H9 (cell line): ENCODE measurements at regions not wholly inside any gene's neighbourhood (a gene's known extent, or its start where the extent isn't known, plus 50 kb on each side); places are given as distances from the start of the nearest gene placed in this dataset.

Experiments used
- DNase-seq: peaks from one replicate; pipeline ENCODE4 v3.0.0-alpha.2; 2017
- H2AFZ ChIP-seq: one replicate; pipeline ENCODE4 v1.6.1; 2013; ENCODE audit warnings: mild to moderate bottlenecking, low read length, control low read depth, moderate library complexity
- H2AK5ac ChIP-seq: 2 replicates; pipeline ENCODE4 v1.6.1; 2013; ENCODE audit warnings: low read length, control low read depth, mixed read lengths; ENCODE audit not compliant: insufficient read length
- H2BK120ac ChIP-seq: one replicate; pipeline ENCODE4 v1.6.1; 2013; ENCODE audit warnings: low read depth, mild to moderate bottlenecking, low read length, control low read depth, inconsistent platforms; ENCODE audit not compliant: poor library complexity, severe bottlenecking
- H2BK12ac ChIP-seq: 2 replicates; pipeline ENCODE4 v1.6.1; 2013; ENCODE audit warnings: low read length, control low read depth, mixed read lengths, low read depth; ENCODE audit not compliant: insufficient read length
- H2BK15ac ChIP-seq: 2 replicates; pipeline ENCODE4 v1.6.1; 2013; ENCODE audit warnings: low read depth, low read length, control low read depth
- H2BK20ac ChIP-seq: one replicate; pipeline ENCODE4 v1.6.1; 2013; ENCODE audit warnings: low read depth, mild to moderate bottlenecking, low read length, control low read depth, inconsistent platforms; ENCODE audit not compliant: poor library complexity, severe bottlenecking
- H2BK5ac ChIP-seq: 2 replicates; pipeline ENCODE4 v1.6.1; 2013; ENCODE audit warnings: low read length, control low read depth, mixed read lengths; ENCODE audit not compliant: insufficient read length
- H3K14ac ChIP-seq: 2 replicates; pipeline ENCODE4 v1.6.1; 2013; ENCODE audit warnings: low read length, control low read depth; ENCODE audit not compliant: insufficient read depth
- H3K18ac ChIP-seq: 2 replicates; pipeline ENCODE4 v1.6.1; 2013; ENCODE audit warnings: low read depth, mild to moderate bottlenecking, mixed read lengths, low read length, control low read depth; ENCODE audit not compliant: insufficient read length
- H3K23ac ChIP-seq: 2 replicates; pipeline ENCODE4 v1.6.1; 2013; ENCODE audit warnings: low read length, control low read depth, mixed read lengths, low read depth; ENCODE audit not compliant: insufficient read length
- H3K23me2 ChIP-seq: 2 replicates; pipeline ENCODE4 v1.6.1; 2013; ENCODE audit warnings: low read depth, mild to moderate bottlenecking, mixed read lengths, low read length, control low read depth; ENCODE audit not compliant: insufficient read length, poor library complexity, severe bottlenecking
- H3K27ac ChIP-seq: 2 replicates; pipeline ENCODE4 v1.5.1; 2013; ENCODE audit warnings: low read length, control low read depth, mixed read lengths, low read depth; ENCODE audit not compliant: insufficient read length
- H3K27me3 ChIP-seq: 2 replicates; pipeline ENCODE4 v1.6.1; 2013; ENCODE audit warnings: low read length, control low read depth, inconsistent platforms; ENCODE audit not compliant: insufficient read depth
- H3K4ac ChIP-seq: 2 replicates; pipeline ENCODE4 v1.6.1; 2013; ENCODE audit warnings: low read depth, mild to moderate bottlenecking, control low read depth, inconsistent platforms, low read length, moderate library complexity
- H3K4me1 ChIP-seq: 2 replicates; pipeline ENCODE4 v1.6.1; 2013; ENCODE audit warnings: low read length, control low read depth, inconsistent platforms; ENCODE audit not compliant: insufficient read depth
- H3K4me2 ChIP-seq: 2 replicates; pipeline ENCODE4 v1.6.1; 2013; ENCODE audit warnings: low read length, control low read depth, mixed read lengths; ENCODE audit not compliant: insufficient read length, insufficient read depth
- H3K56ac ChIP-seq: 2 replicates; pipeline ENCODE4 v1.6.1; 2013; ENCODE audit warnings: low read depth, mild to moderate bottlenecking, mixed read lengths, low read length, control low read depth; ENCODE audit not compliant: insufficient read length
- H3K79me1 ChIP-seq: 2 replicates; pipeline ENCODE4 v1.6.1; 2013; ENCODE audit warnings: low read depth, mild to moderate bottlenecking, moderate library complexity, low read length, control low read depth, inconsistent platforms; ENCODE audit not compliant: insufficient read depth, poor library complexity, severe bottlenecking
- H3K79me2 ChIP-seq: 2 replicates; pipeline ENCODE4 v1.6.1; 2013; ENCODE audit warnings: low read length, control low read depth, inconsistent platforms; ENCODE audit not compliant: insufficient read depth
- H3K9ac ChIP-seq: 2 replicates; pipeline ENCODE4 v1.6.1; 2013; ENCODE audit warnings: low read length, control low read depth, mixed read lengths; ENCODE audit not compliant: insufficient read length; ENCODE audit errors: extremely low read depth
- H3K9me3 ChIP-seq: one replicate; pipeline ENCODE4 v1.6.1; 2013; ENCODE audit warnings: low read depth, low read length, inconsistent platforms; ENCODE audit not compliant: control insufficient read depth
- H3T11ph ChIP-seq: one replicate; pipeline ENCODE4 v1.6.1; 2013; ENCODE audit warnings: mild to moderate bottlenecking, low read length, control low read depth, inconsistent platforms
- H4K20me1 ChIP-seq: one replicate; pipeline ENCODE4 v1.6.1; 2013; ENCODE audit not compliant: control insufficient read depth, insufficient read length, insufficient read depth
- H4K5ac ChIP-seq: 2 replicates; pipeline ENCODE4 v1.6.1; 2013; ENCODE audit warnings: low read depth, mild to moderate bottlenecking, mixed read lengths, low read length, control low read depth; ENCODE audit not compliant: insufficient read length
- H4K8ac ChIP-seq: replicated peaks from 2 replicates; pipeline ENCODE4 v1.6.1; 2013; ENCODE audit warnings: low read length, control low read depth, mixed read lengths, low read depth; ENCODE audit not compliant: insufficient read length
- H4K91ac ChIP-seq: 2 replicates; pipeline ENCODE4 v1.6.1; 2013; ENCODE audit warnings: low read depth, mild to moderate bottlenecking, moderate library complexity, mixed read lengths, low read length, control low read depth; ENCODE audit not compliant: insufficient read length
- H3K27ac Mint-ChIP-seq, 3 experiments: 2 replicates in 2 of 3; 3 replicates in 1 of 3; pipeline ENCODE4 v1.8.0; 2020 to 2021; ENCODE audit warnings: mixed read lengths in 3 of 3, mild to moderate bottlenecking in 1 of 3, moderate library complexity in 1 of 3
- H3K27me3 Mint-ChIP-seq: 2 replicates; pipeline ENCODE4 v1.8.0; 2021; ENCODE audit warnings: low read depth, mild to moderate bottlenecking, moderate library complexity, mixed read lengths
- H3K36me3 Mint-ChIP-seq, 3 experiments: 2 replicates in 2 of 3; 3 replicates in 1 of 3; pipeline ENCODE4 v1.8.0; 2020 to 2021; ENCODE audit warnings: low read depth in 3 of 3, mixed read lengths in 3 of 3; ENCODE audit not compliant: insufficient read depth in 1 of 3
- H3K4me1 Mint-ChIP-seq, 2 experiments: 2 replicates each; pipeline ENCODE4 v1.8.0; 2020; ENCODE audit warnings: mixed read lengths in 2 of 2
- H3K4me3 Mint-ChIP-seq, 2 experiments: 2 replicates in 1 of 2; 3 replicates in 1 of 2; pipeline ENCODE4 v1.8.0; 2020 to 2021; ENCODE audit warnings: mild to moderate bottlenecking in 2 of 2, mixed read lengths in 2 of 2, moderate library complexity in 1 of 2
- H3K9me3 Mint-ChIP-seq, 2 experiments: 2 replicates in 1 of 2; 3 replicates in 1 of 2; pipeline ENCODE4 v1.8.0; 2020; ENCODE audit warnings: mild to moderate bottlenecking in 2 of 2, mixed read lengths in 2 of 2, moderate library complexity in 1 of 2
- CTCF ChIP-seq: fragments of 200-600 bp; sonication (generic); conservative IDR thresholded peaks from 3 replicates; pipeline ENCODE4 v1.8.0; 2021; ENCODE audit warnings: antibody characterized with exemption, mild to moderate bottlenecking
- WGBS: extraction: QIAGEN DNeasy Blood & Tissue Kit; methylation state at CpG from one replicate; pipeline ENCODE4 v1.1.7; 2013; ENCODE audit warnings: missing lambda C conversion rate, low lambda C conversion rate, mixed read lengths; ENCODE audit not compliant: insufficient read length; ENCODE audit errors: extremely low coverage; 5-methylcytosine and 5-hydroxymethylcytosine counted together

DNA sequence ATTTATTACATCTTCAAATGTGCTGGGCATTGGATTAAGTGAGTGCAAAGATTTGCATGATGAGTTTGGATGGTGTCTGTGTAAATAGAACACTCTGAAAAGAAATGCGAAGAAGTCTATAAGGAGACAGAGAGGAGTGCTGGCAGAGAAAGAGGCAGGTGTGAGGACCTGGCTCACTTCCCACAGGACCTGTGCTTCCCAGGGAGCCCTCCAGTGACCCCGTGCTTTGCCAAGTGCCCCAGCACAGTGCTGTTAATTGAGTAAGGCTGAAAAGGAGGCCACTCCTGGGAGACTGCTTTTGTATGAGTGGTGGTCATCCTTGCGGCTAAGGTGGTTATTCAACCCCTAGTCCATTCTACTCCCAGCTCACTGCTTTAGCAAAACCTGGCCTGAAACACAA, 230.8 kb downstream of the OSR1 start:
- Histone ChIP-seq H4K91ac (no peak overlapping the region), H2AFZ (no peak overlapping the region), H3K56ac (no peak overlapping the region), H3K4me1 (no peaks in the 10 kb centered on the region), H3K23me2 (no peaks in the 10 kb centered on the region), H3K27me3 (no peaks in the 10 kb centered on the region), H3K23ac (no peak overlapping the region), H3K18ac (no peak overlapping the region), H3T11ph (no peak overlapping the region), H3K79me2 (no peaks in the 10 kb centered on the region), H4K20me1 (no peaks in the 10 kb centered on the region), H4K5ac (no peak overlapping the region), H3K4ac (no peak overlapping the region), H3K4me2 (no peak overlapping the region), H2BK15ac (no peak overlapping the region), H3K79me1 (no peaks in the 10 kb centered on the region), H2BK20ac (no peak overlapping the region), H3K27ac (no peak overlapping the region), H2BK120ac (no peak overlapping the region), H2BK12ac (no peak overlapping the region), H4K8ac (no peak overlapping the region), H3K9me3 (no peaks in the 10 kb centered on the region), H3K14ac (no peak overlapping the region), H2AK5ac (no peak overlapping the region), H3K9ac (no peak overlapping the region), H2BK5ac (no peak overlapping the region)
- DNase-seq: no peak
- H3K36me3 Mint-ChIP-seq: no peaks in the 10 kb centered on the region; a peak in 1 of 7 replicates
- no peaks in the 10 kb centered on the region for H3K27me3 Mint-ChIP-seq
- H3K4me3 Mint-ChIP-seq: no peak overlapping the region
- TF ChIP-seq CTCF: no peak
- no peak overlapping the region for H3K27ac Mint-ChIP-seq
- no peaks in the 10 kb centered on the region for H3K9me3 Mint-ChIP-seq
- peaks cover 5 to 8% of the 10 kb centered on the region in 2 experiments; a peak in 3 of 4 replicates for H3K4me1 Mint-ChIP-seq
- WGBS: no CpG with 5 or more reads among the region's 3 CpGs
